Lower lobe of right lung (tissue), 2 donors: ENCODE measurements at regions not wholly inside any gene's neighbourhood (a gene's known extent, or its start where the extent isn't known, plus 50 kb on each side); places are given as distances from the start of the nearest gene placed in this dataset.

Experiments used
- ATAC-seq, 2 donors: fragments of 200-7000 bp; cut with Tn5 transposase; one replicate each; pipeline ENCODE4 v1.9.1; 2020 to 2022; ENCODE audit warnings: mild to moderate bottlenecking in 2 of 2, moderate library complexity in 2 of 2
- DNase-seq: peaks from one replicate; pipeline ENCODE4 v3.0.0-alpha.2; 2020
- H3K27ac ChIP-seq: fragments of 200-600 bp; one replicate; pipeline ENCODE4 v1.8.0; 2022
- H3K27me3 ChIP-seq: fragments of 200-600 bp; one replicate; pipeline ENCODE4 v1.8.0; 2022; ENCODE audit warnings: low read depth
- H3K36me3 ChIP-seq: fragments of 200-600 bp; one replicate; pipeline ENCODE4 v1.8.0; 2022; ENCODE audit warnings: mild to moderate bottlenecking
- H3K4me1 ChIP-seq: fragments of 200-600 bp; one replicate; pipeline ENCODE4 v1.8.0; 2022
- H3K4me3 ChIP-seq: fragments of 200-600 bp; one replicate; pipeline ENCODE4 v1.8.0; 2022; ENCODE audit warnings: mild to moderate bottlenecking
- H3K9me3 ChIP-seq: fragments of 200-600 bp; one replicate; pipeline ENCODE4 v1.8.0; 2022
- intact Hi-C: fragments of 100-400 bp; cut with DNase I; formaldehyde crosslinking; loops from one replicate; pipeline ENCODE4 v1.11.0; 2022
- TF ChIP-seq, protein P1 (sequence below): fragments of 200-600 bp; IDR thresholded peaks from one replicate; pipeline ENCODE4 v1.8.0; 2022; ENCODE audit warnings: antibody characterized with exemption, mild to moderate bottlenecking
- donor health status: DM: no; HTN: yes; CAD: no; lungs with severe emphysema.

- no peaks in the 10 kb centered on the region for H3K4me1 ChIP-seq
- ATAC-seq (peak; percentile 15 to 44), DNase-seq (no peak)
- H3K4me3 ChIP-seq: no peak overlapping the region
- H3K27ac ChIP-seq: no peak overlapping the region
- no peaks in the 10 kb centered on the region for H3K9me3 ChIP-seq
- intact Hi-C loops: no loop called here
- TF ChIP-seq, protein P1, sequence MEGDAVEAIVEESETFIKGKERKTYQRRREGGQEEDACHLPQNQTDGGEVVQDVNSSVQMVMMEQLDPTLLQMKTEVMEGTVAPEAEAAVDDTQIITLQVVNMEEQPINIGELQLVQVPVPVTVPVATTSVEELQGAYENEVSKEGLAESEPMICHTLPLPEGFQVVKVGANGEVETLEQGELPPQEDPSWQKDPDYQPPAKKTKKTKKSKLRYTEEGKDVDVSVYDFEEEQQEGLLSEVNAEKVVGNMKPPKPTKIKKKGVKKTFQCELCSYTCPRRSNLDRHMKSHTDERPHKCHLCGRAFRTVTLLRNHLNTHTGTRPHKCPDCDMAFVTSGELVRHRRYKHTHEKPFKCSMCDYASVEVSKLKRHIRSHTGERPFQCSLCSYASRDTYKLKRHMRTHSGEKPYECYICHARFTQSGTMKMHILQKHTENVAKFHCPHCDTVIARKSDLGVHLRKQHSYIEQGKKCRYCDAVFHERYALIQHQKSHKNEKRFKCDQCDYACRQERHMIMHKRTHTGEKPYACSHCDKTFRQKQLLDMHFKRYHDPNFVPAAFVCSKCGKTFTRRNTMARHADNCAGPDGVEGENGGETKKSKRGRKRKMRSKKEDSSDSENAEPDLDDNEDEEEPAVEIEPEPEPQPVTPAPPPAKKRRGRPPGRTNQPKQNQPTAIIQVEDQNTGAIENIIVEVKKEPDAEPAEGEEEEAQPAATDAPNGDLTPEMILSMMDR: no peak
- no peaks in the 10 kb centered on the region for H3K27me3 ChIP-seq
- H3K36me3 ChIP-seq: no peaks in the 10 kb centered on the region
These were observed 120.4 kb upstream of the OSMR start for GRCh38 chr5:38725371-38725865.

- TF ChIP-seq, protein P1: no peak
- intact Hi-C loops: no loop called here
- Histone ChIP-seq H3K27me3 (no peaks in the 10 kb centered on the region), H3K9me3 (no peaks in the 10 kb centered on the region), H3K27ac (no peak overlapping the region), H3K4me3 (no peak overlapping the region), H3K36me3 (no peaks in the 10 kb centered on the region), H3K4me1 (no peaks in the 10 kb centered on the region)
- DNase-seq (no peak), ATAC-seq (no peak)
These were observed 119.5 kb upstream of the OSMR start for GRCh38 chr5:38726279-38726678.

- intact Hi-C loops: no loop called here
- DNase-seq: no peak
- Histone ChIP-seq H3K4me1 (no peaks in the 10 kb centered on the region), H3K4me3 (no peak overlapping the region), H3K9me3 (no peaks in the 10 kb centered on the region), H3K27ac (no peak overlapping the region), H3K36me3 (no peaks in the 10 kb centered on the region), H3K27me3 (no peaks in the 10 kb centered on the region)
- TF ChIP-seq, protein P1: no peak
- ATAC-seq: no peak
These were observed 117.8 kb upstream of the OSMR start for GRCh38 chr5:38728029-38728428.

GRCh38 chr5:38731461-38731860, 114.4 kb upstream of the OSMR start:
- Histone ChIP-seq H3K4me1 (no peaks in the 10 kb centered on the region), H3K27ac (no peak overlapping the region), H3K9me3 (no peaks in the 10 kb centered on the region), H3K36me3 (no peaks in the 10 kb centered on the region), H3K4me3 (no peak overlapping the region), H3K27me3 (no peaks in the 10 kb centered on the region)
- TF ChIP-seq, protein P1: no peak
- intact Hi-C loops: no loop called here
- no peak for DNase-seq
- no peak for ATAC-seq

GRCh38 chr5:38734353-38734752, 111.5 kb upstream of the OSMR start:
- no peaks in the 10 kb centered on the region for H3K4me1 ChIP-seq
- no peaks in the 10 kb centered on the region for H3K27me3 ChIP-seq
- no peaks in the 10 kb centered on the region for H3K36me3 ChIP-seq
- intact Hi-C loops: no loop called here
- TF ChIP-seq, protein P1: no peak
- DNase-seq (no peak), ATAC-seq (no peak)
- H3K4me3 ChIP-seq: no peak overlapping the region
- H3K27ac ChIP-seq: no peak overlapping the region
- H3K9me3 ChIP-seq: no peaks in the 10 kb centered on the region

DNA sequence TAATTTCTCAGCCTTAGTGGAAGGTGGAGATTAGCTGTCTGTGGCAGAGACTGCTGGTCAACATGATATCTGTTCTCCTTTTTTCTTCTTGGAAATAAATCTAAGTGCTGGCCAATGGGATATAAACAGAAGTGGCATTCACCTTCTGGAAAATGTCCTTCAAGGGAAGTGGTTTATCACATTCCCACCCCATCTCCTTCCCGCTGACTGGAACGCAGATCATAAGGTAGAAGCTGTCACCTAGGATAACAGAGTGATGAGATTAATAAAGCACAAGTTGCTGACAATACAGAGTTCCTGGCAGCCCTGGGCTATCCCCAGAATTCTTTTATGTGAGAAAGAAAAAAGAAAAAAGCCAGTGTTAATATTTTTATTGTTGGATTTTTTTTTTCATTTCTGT, 109.7 kb upstream of the OSMR start:
- H3K9me3 ChIP-seq: no peaks in the 10 kb centered on the region
- TF ChIP-seq, protein P1: no peak
- H3K27ac ChIP-seq: no peak overlapping the region
- H3K36me3 ChIP-seq: no peaks in the 10 kb centered on the region
- no peak overlapping the region for H3K4me3 ChIP-seq
- no peaks in the 10 kb centered on the region for H3K27me3 ChIP-seq
- no peak for ATAC-seq
- H3K4me1 ChIP-seq: no peaks in the 10 kb centered on the region
- no peak for DNase-seq
- intact Hi-C loops: no loop called here
